Fibroblast of lung (primary cell): ENCODE measurements at regions not wholly inside any gene's neighbourhood (a gene's known extent, or its start where the extent isn't known, plus 50 kb on each side); places are given as distances from the start of the nearest gene placed in this dataset.

Experiments
- DNase-seq, 2 donors: peaks; one replicate each; pipeline versions ENCODE4 v3.0.0 to v3.0.0-alpha.2; 2010; ENCODE audit warnings: low read depth in 2 of 2
- H2AFZ ChIP-seq: 2 replicates; pipeline ENCODE4 v1.5.1; 2012; ENCODE audit warnings: low read length, control low read depth, inconsistent platforms
- H3K27ac ChIP-seq: 2 replicates; pipeline ENCODE4 v1.5.1; 2011; ENCODE audit warnings: low read length, control low read depth; ENCODE audit not compliant: insufficient read depth
- H3K27me3 ChIP-seq: 2 replicates; pipeline ENCODE4 v1.5.1; 2011; ENCODE audit warnings: mild to moderate bottlenecking, low read length; ENCODE audit not compliant: control insufficient read depth, insufficient read depth
- H3K36me3 ChIP-seq: 2 replicates; pipeline ENCODE4 v1.5.1; 2011; ENCODE audit warnings: low read length; ENCODE audit not compliant: control insufficient read depth, insufficient read depth
- H3K4me1 ChIP-seq: 2 replicates; pipeline ENCODE4 v1.5.1; 2011; ENCODE audit warnings: low read length; ENCODE audit not compliant: control insufficient read depth, insufficient read depth; ENCODE audit errors: extremely low read depth
- H3K4me2 ChIP-seq: 2 replicates; pipeline ENCODE4 v1.5.1; 2011; ENCODE audit warnings: low read length, control low read depth; ENCODE audit not compliant: insufficient read depth; ENCODE audit errors: extremely low read depth
- H3K4me3 ChIP-seq, 4 experiments: fragments of 200-600 bp in 1 of 4; sonication (generic) in 1 of 4; replicated peaks in 1 of 4; 2 replicates each; pipeline ENCODE4 v1.5.1; 2011 to 2016; ENCODE audit warnings: low read length in 4 of 4, low read depth in 3 of 4, mild to moderate bottlenecking in 3 of 4, control low read depth in 2 of 4, inconsistent platforms in 1 of 4, mixed read lengths in 1 of 4; ENCODE audit not compliant: insufficient read depth in 1 of 4; ENCODE audit errors: control extremely low read depth in 1 of 4
- H3K79me2 ChIP-seq: 2 replicates; pipeline ENCODE4 v1.5.1; 2012; ENCODE audit warnings: mild to moderate bottlenecking, low read length, inconsistent platforms; ENCODE audit not compliant: control insufficient read depth, insufficient read depth
- H3K9ac ChIP-seq: 2 replicates; pipeline ENCODE4 v1.5.1; 2011; ENCODE audit warnings: mild to moderate bottlenecking, low read length, control low read depth; ENCODE audit not compliant: insufficient read depth
- H3K9me3 ChIP-seq: 2 replicates; pipeline ENCODE4 v1.5.1; 2012; ENCODE audit warnings: low read depth, low read length; ENCODE audit not compliant: control insufficient read depth, insufficient read depth
- H4K20me1 ChIP-seq: 2 replicates; pipeline ENCODE4 v1.5.1; 2011; ENCODE audit warnings: low read length; ENCODE audit not compliant: control insufficient read depth, insufficient read depth; ENCODE audit errors: extremely low read depth
- EZH2 ChIP-seq: IDR thresholded peaks from 2 replicates; pipeline ENCODE4 v1.5.1; 2012; ENCODE audit warnings: low read length, control low read depth, mild to moderate bottlenecking; ENCODE audit errors: missing control alignments
- TF ChIP-seq, protein P1 (sequence below), 2 donors: IDR thresholded peaks in 1 of 2; conservative IDR thresholded peaks in 1 of 2; 1 replicate in 1 of 2; 2 replicates in 1 of 2; pipeline ENCODE4 v1.5.1; 2011 to 2012; ENCODE audit warnings: low read length in 2 of 2, control low read depth in 1 of 2, inconsistent platforms in 1 of 2, low read depth in 1 of 2, mild to moderate bottlenecking in 1 of 2

DNA sequence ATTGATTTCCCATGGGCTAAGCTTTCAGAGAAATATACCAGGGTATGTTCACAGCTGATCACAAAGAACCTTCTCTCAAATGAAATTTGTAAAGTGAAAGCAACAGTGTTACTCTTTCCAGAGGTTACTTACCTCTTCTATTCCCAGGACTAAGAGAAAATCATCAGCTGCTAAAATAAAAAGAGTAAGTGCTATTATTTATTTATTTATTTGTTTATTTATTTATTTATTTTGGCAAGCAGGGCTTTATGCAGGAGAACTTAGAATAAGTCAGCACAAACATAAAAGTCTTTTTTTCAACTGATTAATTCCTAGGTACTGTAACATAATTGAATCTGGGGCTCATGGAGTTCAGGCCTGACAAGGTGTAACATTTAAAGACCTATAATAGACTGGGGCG lies 93.9 kb upstream of the SYT10 start:
- no peak overlapping the region for H2AFZ ChIP-seq
- no peaks in the 10 kb centered on the region for H3K27me3 ChIP-seq
- no peak overlapping the region for H3K4me2 ChIP-seq
- H3K9ac ChIP-seq = no peak overlapping the region
- DNase-seq = no peak
- H3K36me3 ChIP-seq = no peaks in the 10 kb centered on the region
- TF ChIP-seq EZH2 = no peak
- TF ChIP-seq, protein P1, sequence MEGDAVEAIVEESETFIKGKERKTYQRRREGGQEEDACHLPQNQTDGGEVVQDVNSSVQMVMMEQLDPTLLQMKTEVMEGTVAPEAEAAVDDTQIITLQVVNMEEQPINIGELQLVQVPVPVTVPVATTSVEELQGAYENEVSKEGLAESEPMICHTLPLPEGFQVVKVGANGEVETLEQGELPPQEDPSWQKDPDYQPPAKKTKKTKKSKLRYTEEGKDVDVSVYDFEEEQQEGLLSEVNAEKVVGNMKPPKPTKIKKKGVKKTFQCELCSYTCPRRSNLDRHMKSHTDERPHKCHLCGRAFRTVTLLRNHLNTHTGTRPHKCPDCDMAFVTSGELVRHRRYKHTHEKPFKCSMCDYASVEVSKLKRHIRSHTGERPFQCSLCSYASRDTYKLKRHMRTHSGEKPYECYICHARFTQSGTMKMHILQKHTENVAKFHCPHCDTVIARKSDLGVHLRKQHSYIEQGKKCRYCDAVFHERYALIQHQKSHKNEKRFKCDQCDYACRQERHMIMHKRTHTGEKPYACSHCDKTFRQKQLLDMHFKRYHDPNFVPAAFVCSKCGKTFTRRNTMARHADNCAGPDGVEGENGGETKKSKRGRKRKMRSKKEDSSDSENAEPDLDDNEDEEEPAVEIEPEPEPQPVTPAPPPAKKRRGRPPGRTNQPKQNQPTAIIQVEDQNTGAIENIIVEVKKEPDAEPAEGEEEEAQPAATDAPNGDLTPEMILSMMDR (conservative IDR thresholded peaks at IDR 0.05 in 1 of 2, IDR thresholded peaks at IDR 0.05 in 1 of 2; ENCODE audit: low read depth in 1 of 2, low read length in 2 of 2) = no peak
- H3K4me3 ChIP-seq = no peak overlapping the region
- H3K9me3 ChIP-seq = no peaks in the 10 kb centered on the region
- H3K27ac ChIP-seq = no peak overlapping the region
- H3K79me2 ChIP-seq = no peaks in the 10 kb centered on the region
- H3K4me1 ChIP-seq = no peaks in the 10 kb centered on the region
- H4K20me1 ChIP-seq = no peaks in the 10 kb centered on the region

DNA sequence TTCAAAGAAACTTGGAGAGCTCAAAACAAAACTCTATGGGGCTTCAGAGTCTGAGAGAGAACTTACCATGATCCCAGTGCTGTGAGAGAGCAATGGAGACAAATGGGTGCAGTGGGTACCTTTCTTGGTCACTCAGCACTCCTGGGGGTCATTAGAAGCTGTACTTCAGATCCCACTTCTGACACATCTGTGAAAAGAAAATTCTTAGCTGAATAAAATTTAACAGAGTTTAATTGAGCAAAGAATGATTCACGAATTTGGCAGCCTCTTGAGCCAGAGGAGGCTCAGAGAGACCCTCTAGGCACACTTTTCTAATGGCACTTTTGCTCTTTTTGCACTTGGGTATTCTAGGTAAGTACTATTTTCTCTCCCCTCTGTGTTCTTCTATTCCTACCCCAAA lies 96.8 kb upstream of the SYT10 start:
- Histone ChIP-seq H3K4me1 (no peaks in the 10 kb centered on the region), H3K4me2 (no peak overlapping the region), H3K27me3 (no peaks in the 10 kb centered on the region), H2AFZ (no peak overlapping the region), H3K9ac (no peak overlapping the region), H3K36me3 (no peaks in the 10 kb centered on the region), H4K20me1 (no peaks in the 10 kb centered on the region), H3K27ac (no peak overlapping the region), H3K4me3 (no peak overlapping the region), H3K79me2 (no peaks in the 10 kb centered on the region), H3K9me3 (no peaks in the 10 kb centered on the region)
- no peak for DNase-seq
- no peak for TF ChIP-seq EZH2
- TF ChIP-seq, protein P1 (conservative IDR thresholded peaks at IDR 0.05 in 1 of 2, IDR thresholded peaks at IDR 0.05 in 1 of 2; ENCODE audit: low read depth in 1 of 2, low read length in 2 of 2) = no peak

DNA sequence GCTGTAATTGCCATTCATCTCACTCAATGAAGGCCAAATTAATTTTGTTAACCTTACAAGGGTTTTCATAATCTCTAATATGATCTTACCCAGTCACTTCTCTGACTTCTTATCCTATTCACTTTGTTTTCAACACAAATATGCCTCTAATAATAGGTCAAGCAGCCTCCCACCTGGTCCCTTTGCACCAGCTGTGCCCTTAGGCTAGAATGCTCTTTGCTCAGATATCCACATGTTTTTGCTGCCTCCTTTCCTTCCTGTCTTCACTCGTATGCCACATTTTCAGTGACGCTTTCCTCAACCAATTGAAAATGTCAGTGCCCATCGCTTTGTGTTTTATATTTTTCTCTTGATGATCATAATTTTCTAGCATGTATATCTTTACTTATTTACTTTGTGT lies 106.4 kb upstream of the SYT10 start:
- Histone ChIP-seq H3K79me2 (no peaks in the 10 kb centered on the region), H4K20me1 (no peaks in the 10 kb centered on the region), H3K27me3 (no peaks in the 10 kb centered on the region), H3K27ac (no peak overlapping the region), H3K36me3 (no peaks in the 10 kb centered on the region), H3K4me2 (no peak overlapping the region), H3K4me3 (no peak overlapping the region), H3K9ac (no peak overlapping the region), H3K4me1 (no peaks in the 10 kb centered on the region), H2AFZ (no peak overlapping the region), H3K9me3 (no peaks in the 10 kb centered on the region)
- no peak for DNase-seq
- TF ChIP-seq EZH2 = no peak
- TF ChIP-seq, protein P1 (conservative IDR thresholded peaks at IDR 0.05 in 1 of 2, IDR thresholded peaks at IDR 0.05 in 1 of 2; ENCODE audit: low read depth in 1 of 2, low read length in 2 of 2) = no peak
